ENCODE measurements at regions not wholly inside any gene's neighbourhood (a gene's known extent, or its start where the extent isn't known, plus 50 kb on each side); places are given as distances from the start of the nearest gene placed in this dataset.

GRCh38 chr2:187943772-187944369, 347.8 kb upstream of the GULP1 start:
- TF ChIP-seq CREB5 (CRISPR knock-in tag; IDR thresholded peaks at IDR 0.05; ENCODE audit: low read depth) (no peak), POU6F1 (CRISPR knock-in tag; IDR thresholded peaks at IDR 0.05; ENCODE audit: borderline replicate concordance, low read depth) (no peak), SNAI2 (CRISPR knock-in tag; IDR thresholded peaks at IDR 0.05) (no peak), ZFP30 (CRISPR knock-in tag; IDR thresholded peaks at IDR 0.05) (no peak), ZNF8 (CRISPR knock-in tag; IDR thresholded peaks at IDR 0.05) (no peak), ISL1 (CRISPR knock-in tag; IDR thresholded peaks at IDR 0.05) (no peak), ESRRG (CRISPR knock-in tag; IDR thresholded peaks at IDR 0.05) (no peak), RARB (CRISPR knock-in tag; IDR thresholded peaks at IDR 0.05) (no peak), TSHZ2 (CRISPR knock-in tag; IDR thresholded peaks at IDR 0.05) (no peak)

All from SK-N-SH treated with all-trans-retinoic acid at 6 μM for 48 hours (cell line).